HepG2 (cell line): ENCODE measurements at regions not wholly inside any gene's neighbourhood (a gene's known extent, or its start where the extent isn't known, plus 50 kb on each side); places are given as distances from the start of the nearest gene placed in this dataset.

Experiments
- AHDC1 ChIP-seq: sonication (generic); formaldehyde crosslinking; IDR thresholded peaks from 2 replicates; pipeline ENCODE4 v1.5.1; 2020; ENCODE audit warnings: mild to moderate bottlenecking, missing genetic modification reagents, borderline replicate concordance
- AHR ChIP-seq: IDR thresholded peaks from 2 replicates; pipeline ENCODE4 v1.6.1; 2018; ENCODE audit warnings: missing genetic modification reagents, missing compliant biosample characterization
- EP300 ChIP-seq, 3 experiments: sonication (generic) in 1 of 3; formaldehyde crosslinking in 1 of 3; IDR thresholded peaks; 2 replicates each; pipeline versions ENCODE4 v1.5.1 to v1.6.1; 2011 to 2020; ENCODE audit warnings: low read depth in 2 of 3, low read length in 2 of 3, borderline replicate concordance in 1 of 3, improper control_type of control experiment in 1 of 3, mild to moderate bottlenecking in 1 of 3, missing genetic modification reagents in 1 of 3, moderate library complexity in 1 of 3
- GTF2F1 ChIP-seq: fragments of 150-350 bp; IDR thresholded peaks from 2 replicates; pipeline ENCODE4 v1.6.1; 2014; ENCODE audit warnings: low read length
- HDAC6 ChIP-seq: fragments of 200-600 bp; sonication (generic); IDR thresholded peaks from 2 replicates; pipeline ENCODE4 v1.7.0; 2017; ENCODE audit warnings: mild to moderate bottlenecking, antibody characterized with exemption, low read length, low read depth
- HNRNPUL1 ChIP-seq: fragments of 200-400 bp; formaldehyde crosslinking; IDR thresholded peaks from 2 replicates; pipeline ENCODE4 v1.6.1; 2017; ENCODE audit warnings: low read depth, mild to moderate bottlenecking, low read length, moderate library complexity
- IKZF5 ChIP-seq: IDR thresholded peaks from 2 replicates; pipeline ENCODE4 v1.6.1; 2018; ENCODE audit warnings: missing genetic modification reagents, mild to moderate bottlenecking, missing compliant biosample characterization
- KDM5A ChIP-seq: fragments of 200-600 bp; sonication (generic); IDR thresholded peaks from 2 replicates; pipeline ENCODE4 v1.7.0; 2018; ENCODE audit warnings: antibody characterized with exemption, mild to moderate bottlenecking, low read length, borderline replicate concordance
- NFE2 ChIP-seq: sonication (generic); formaldehyde crosslinking; IDR thresholded peaks from 2 replicates; pipeline ENCODE4 v1.4.0; 2020; ENCODE audit warnings: missing genetic modification reagents
- THRA ChIP-seq: sonication (generic); formaldehyde crosslinking; IDR thresholded peaks from 2 replicates; pipeline ENCODE4 v1.4.0; 2020; ENCODE audit warnings: missing genetic modification reagents, borderline replicate concordance
- ZBTB46 ChIP-seq: sonication (generic); formaldehyde crosslinking; IDR thresholded peaks from 2 replicates; pipeline ENCODE4 v1.4.0; 2020; ENCODE audit warnings: mild to moderate bottlenecking, missing genetic modification reagents, borderline replicate concordance
- ZBTB7B ChIP-seq: sonication (generic); formaldehyde crosslinking; IDR thresholded peaks from 2 replicates; pipeline ENCODE4 v1.4.0; 2020; ENCODE audit warnings: missing genetic modification reagents
- ZNF160 ChIP-seq: sonication (generic); formaldehyde crosslinking; IDR thresholded peaks from 2 replicates; pipeline ENCODE4 v1.8.0; 2022; ENCODE audit warnings: mild to moderate bottlenecking, inconsistent platforms, missing genetic modification reagents
- ZNF263 ChIP-seq: sonication (generic); formaldehyde crosslinking; IDR thresholded peaks from 2 replicates; pipeline ENCODE4 v1.4.0; 2020; ENCODE audit warnings: missing genetic modification reagents
- ZNF563 ChIP-seq: sonication (generic); formaldehyde crosslinking; IDR thresholded peaks from 2 replicates; pipeline ENCODE4 v1.8.0; 2022; ENCODE audit warnings: mild to moderate bottlenecking, moderate library complexity, missing genetic modification reagents
- ZNF572 ChIP-seq: sonication (generic); formaldehyde crosslinking; IDR thresholded peaks from 2 replicates; pipeline ENCODE4 v1.5.1; 2020; ENCODE audit warnings: mild to moderate bottlenecking, missing genetic modification reagents
- ZNF605 ChIP-seq: sonication (generic); formaldehyde crosslinking; IDR thresholded peaks from 2 replicates; pipeline ENCODE4 v1.8.0; 2022; ENCODE audit warnings: mild to moderate bottlenecking, missing genetic modification reagents
- ZNF773 ChIP-seq: sonication (generic); formaldehyde crosslinking; IDR thresholded peaks from 2 replicates; pipeline ENCODE4 v1.4.0; 2020; ENCODE audit warnings: missing genetic modification reagents, borderline replicate concordance
- ZNF816 ChIP-seq: sonication (generic); formaldehyde crosslinking; IDR thresholded peaks from 2 replicates; pipeline ENCODE4 v1.8.0; 2022; ENCODE audit warnings: missing genetic modification reagents, mild to moderate bottlenecking, borderline replicate concordance

DNA sequence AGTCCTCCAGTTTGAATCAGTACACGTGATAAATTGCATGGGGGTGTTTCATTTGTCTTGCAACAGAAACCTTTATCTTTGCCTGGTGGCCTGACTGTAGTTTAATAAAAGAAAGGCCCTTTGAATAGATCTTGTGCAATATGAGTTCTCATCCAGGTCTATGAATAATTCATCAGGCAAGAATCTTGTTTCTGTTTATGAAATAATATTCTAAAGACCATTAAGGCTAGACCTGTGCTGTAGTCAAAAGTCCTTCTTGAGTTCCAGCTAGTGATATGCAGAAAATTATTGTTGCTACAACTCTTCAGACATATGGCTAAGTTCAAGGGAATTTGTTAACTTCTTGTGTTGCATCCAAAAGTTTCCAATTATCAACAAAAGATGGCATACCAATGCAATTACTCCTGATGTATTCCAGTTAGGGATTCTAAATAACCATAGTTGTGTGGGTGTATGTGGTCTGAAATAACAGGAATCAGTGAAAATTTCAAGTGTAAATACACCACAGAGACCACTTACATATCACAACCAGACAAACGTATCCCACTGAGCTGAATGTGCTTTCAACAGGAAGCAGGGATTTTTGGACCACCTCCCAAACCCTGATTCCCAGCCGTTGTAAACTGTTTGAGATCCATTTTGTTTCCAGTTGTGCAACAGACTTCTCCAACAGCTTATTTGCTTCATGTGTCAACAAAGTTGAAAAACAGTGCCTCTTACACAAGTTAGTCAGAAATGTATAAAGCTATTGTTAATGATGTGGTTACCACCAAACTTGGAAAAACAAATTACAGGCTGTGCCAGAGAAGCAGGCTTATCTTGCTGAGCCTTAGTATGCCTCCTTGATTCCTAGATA, 54.7 kb upstream of the BICC1 start (continued):
- TF ChIP-seq AHDC1 (CRISPR knock-in tag) = peak; percentile 67; the same call in 1 of the 2 replicates
- TF ChIP-seq HNRNPUL1 = no peak
- no peak for TF ChIP-seq ZNF572 (CRISPR knock-in tag)
- peak; percentile 72; the same call in 1 of the 2 replicates for TF ChIP-seq ZNF816 (CRISPR knock-in tag)
- TF ChIP-seq GTF2F1 = no peak
- TF ChIP-seq IKZF5 (CRISPR knock-in tag) = no peak
- no peak for TF ChIP-seq ZNF563 (CRISPR knock-in tag)
- TF ChIP-seq EP300 (IDR thresholded peaks at IDR 0.05; ENCODE audit: low read depth in 2 of 2, low read length in 2 of 2) = peak in 1 of 2 experiments; percentile 86; a peak in 2 of 4 replicates
- TF ChIP-seq EP300 (CRISPR knock-in tag; IDR thresholded peaks at IDR 0.05; ENCODE audit: borderline replicate concordance) = peak; percentile 51; the same call in 1 of the 2 replicates
- TF ChIP-seq ZNF160 (CRISPR knock-in tag) = no peak
- no peak for TF ChIP-seq NFE2 (CRISPR knock-in tag)
- TF ChIP-seq ZBTB7B (CRISPR knock-in tag) = 0 out of 2 replicates have a peak, but pooled peaks have one; percentile 22
- TF ChIP-seq ZNF773 (CRISPR knock-in tag) = no peak
- peak; percentile 24; the same call in 1 of the 2 replicates for TF ChIP-seq THRA
- TF ChIP-seq ZNF263 (CRISPR knock-in tag) = no peak
- no peak for TF ChIP-seq KDM5A
- TF ChIP-seq AHR (CRISPR knock-in tag) = no peak
- TF ChIP-seq ZNF605 (CRISPR knock-in tag) = no peak
- TF ChIP-seq HDAC6 = no peak
- TF ChIP-seq ZBTB46 (CRISPR knock-in tag) = no peak
